ENCODE measurements at regions not wholly inside any gene's neighbourhood (a gene's known extent, or its start where the extent isn't known, plus 50 kb on each side); places are given as distances from the start of the nearest gene placed in this dataset.

DNA sequence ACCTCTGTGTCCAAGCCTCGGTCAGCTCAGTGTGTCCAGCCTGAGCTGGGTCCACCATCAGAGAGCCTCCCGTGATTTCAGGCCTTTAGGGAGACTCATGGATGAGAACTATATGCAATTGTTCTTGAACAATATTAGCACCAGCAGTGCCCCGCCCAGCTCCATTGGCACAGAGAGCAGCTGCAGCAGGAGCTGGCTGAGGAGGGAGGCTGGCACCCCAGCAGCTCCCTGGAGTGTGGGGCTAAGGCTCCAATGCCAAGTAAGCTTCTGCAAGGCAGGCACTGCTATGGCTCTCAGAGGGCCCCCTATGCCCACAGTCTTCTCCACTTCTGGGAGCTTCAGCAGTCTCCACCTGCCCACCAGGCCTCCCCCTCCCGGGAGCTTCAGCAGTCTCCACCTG lies 593.3 kb downstream of the MATN1 start:
- no peaks in the 10 kb centered on the region for H3K4me1 ChIP-seq
- H3K4me3 ChIP-seq = no peak overlapping the region
- in situ Hi-C loops (cut with MboI; ENCODE audit: low sequenced_read_pairs) = no loop called here

DNA sequence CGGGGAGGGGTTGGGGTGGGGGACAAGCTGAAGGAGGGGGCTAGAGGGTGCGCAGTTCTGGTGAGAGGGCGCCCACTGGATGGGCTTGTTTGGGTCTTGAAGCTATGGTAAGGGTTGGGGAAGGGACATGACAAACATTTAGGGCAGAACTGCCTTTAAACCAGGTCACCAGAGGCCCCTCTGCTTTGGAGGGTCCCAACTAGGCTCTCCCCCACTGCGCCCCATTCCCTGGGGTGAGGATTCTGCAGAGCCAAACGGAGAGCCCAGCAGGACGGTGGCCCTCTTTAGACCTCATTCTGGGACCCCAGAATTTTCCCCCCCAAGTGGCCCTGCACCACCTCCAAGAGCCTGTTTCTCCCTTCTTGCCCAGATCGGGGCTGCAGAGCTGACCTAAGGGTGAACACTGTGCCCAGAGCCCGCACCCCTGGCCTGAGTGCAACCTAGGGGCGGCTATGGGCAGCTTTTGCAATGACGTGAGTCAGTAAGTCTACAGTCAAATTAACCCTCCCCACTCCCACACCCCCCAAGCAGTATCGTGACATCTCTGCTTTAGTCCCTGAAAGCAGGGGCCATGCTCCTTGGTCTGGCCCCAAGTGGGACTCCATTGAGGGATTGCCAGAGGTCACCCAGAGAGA lies 593.8 kb downstream of the MATN1 start:
- Histone ChIP-seq H3K36me3 (replicated peaks) (no peaks in the 10 kb centered on the region), H3K27me3 (ENCODE audit: low read depth) (no peaks in the 10 kb centered on the region), H3K9me3 (no peaks in the 10 kb centered on the region), H3K4me1 (no peaks in the 10 kb centered on the region), H3K4me3 (no peak overlapping the region)
- in situ Hi-C loops (cut with MboI; ENCODE audit: low sequenced_read_pairs) = no loop called here
- no peak for DNase-seq (ENCODE audit: low spot score in 2 of 2)

More for the DNA sequence above, 593.3 kb downstream of the MATN1 start:
- DNase-seq (ENCODE audit: low spot score in 2 of 2) = no peak
- Histone ChIP-seq H3K27me3 (ENCODE audit: low read depth) (no peaks in the 10 kb centered on the region), H3K36me3 (replicated peaks) (no peaks in the 10 kb centered on the region), H3K9me3 (no peaks in the 10 kb centered on the region)

DNA sequence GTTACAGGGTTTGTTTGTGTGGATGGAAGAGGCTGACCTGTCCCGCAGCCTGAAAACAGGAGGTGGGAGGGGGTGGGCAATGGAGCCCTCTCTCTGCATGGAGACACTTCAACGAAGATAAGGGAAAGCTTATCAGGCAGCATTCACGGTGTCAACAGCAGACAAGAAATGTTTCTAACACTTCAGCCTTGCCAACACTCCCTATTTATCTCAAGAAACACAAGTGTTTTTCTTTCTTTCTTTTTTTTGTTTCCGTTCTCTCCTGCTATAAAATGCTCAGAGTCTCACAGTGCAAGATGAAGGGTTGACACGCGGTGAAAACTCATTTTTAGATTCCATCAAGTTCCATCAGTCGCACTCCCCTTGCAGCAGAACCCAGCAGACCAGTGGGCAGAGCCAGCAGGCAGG lies 594.4 kb downstream of the MATN1 start:
- no peak overlapping the region for H3K4me3 ChIP-seq
- H3K36me3 ChIP-seq (replicated peaks) = no peaks in the 10 kb centered on the region
- in situ Hi-C loops (cut with MboI; ENCODE audit: low sequenced_read_pairs) = no loop called here
- no peaks in the 10 kb centered on the region for H3K4me1 ChIP-seq
- DNase-seq (ENCODE audit: low spot score in 2 of 2) = no peak
- H3K9me3 ChIP-seq = no peaks in the 10 kb centered on the region
- H3K27me3 ChIP-seq (ENCODE audit: low read depth) = no peaks in the 10 kb centered on the region

DNA sequence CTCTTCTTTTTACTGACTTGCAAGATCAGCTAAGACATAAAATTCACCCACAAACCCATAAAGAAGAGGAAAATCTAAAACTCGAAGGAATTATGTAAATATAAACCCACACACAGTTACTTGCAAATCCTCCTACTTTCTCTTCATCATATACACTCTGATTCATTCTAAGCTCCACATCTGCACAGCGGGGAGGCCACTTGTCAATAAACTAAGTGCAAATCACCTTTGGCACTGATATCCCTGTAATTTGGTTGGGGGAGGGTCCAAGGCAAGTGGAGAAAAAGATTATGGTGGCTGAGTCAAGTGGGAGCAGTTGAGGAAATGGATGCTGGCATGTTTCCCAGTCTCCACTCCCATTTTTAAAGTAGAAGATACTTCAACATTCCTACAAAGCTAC lies 596.5 kb downstream of the MATN1 start:
- Histone ChIP-seq H3K4me1 (no peaks in the 10 kb centered on the region), H3K36me3 (replicated peaks) (no peaks in the 10 kb centered on the region), H3K9me3 (no peaks in the 10 kb centered on the region), H3K4me3 (no peak overlapping the region), H3K27me3 (ENCODE audit: low read depth) (no peaks in the 10 kb centered on the region)
- DNase-seq (ENCODE audit: low spot score in 2 of 2) = no peak
- in situ Hi-C loops (cut with MboI; ENCODE audit: low sequenced_read_pairs) = no loop called here

DNA sequence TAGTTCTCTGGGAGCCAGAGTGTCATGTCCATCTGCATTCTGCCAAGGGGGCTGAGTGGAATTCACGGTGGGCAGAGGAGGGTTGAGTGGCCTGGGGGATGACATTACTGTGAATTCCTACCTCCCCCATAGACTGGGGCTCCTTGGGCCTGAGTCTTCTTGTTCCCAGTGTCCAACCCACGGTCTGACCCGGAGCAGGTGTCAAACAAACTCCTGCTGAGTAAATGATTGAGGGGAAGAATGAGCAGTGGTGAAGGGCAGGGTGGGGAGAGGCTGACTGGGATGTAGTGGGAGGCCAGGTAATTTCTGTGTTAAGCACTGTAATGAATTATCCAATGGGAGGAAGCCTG lies 597.6 kb downstream of the MATN1 start:
- H3K9me3 ChIP-seq = no peaks in the 10 kb centered on the region
- H3K4me3 ChIP-seq = no peak overlapping the region
- DNase-seq (ENCODE audit: low spot score in 2 of 2) = no peak
- no peaks in the 10 kb centered on the region for H3K36me3 ChIP-seq (replicated peaks)
- in situ Hi-C loops (cut with MboI; ENCODE audit: low sequenced_read_pairs) = no loop called here
- H3K4me1 ChIP-seq = no peaks in the 10 kb centered on the region
- no peaks in the 10 kb centered on the region for H3K27me3 ChIP-seq (ENCODE audit: low read depth)

DNA sequence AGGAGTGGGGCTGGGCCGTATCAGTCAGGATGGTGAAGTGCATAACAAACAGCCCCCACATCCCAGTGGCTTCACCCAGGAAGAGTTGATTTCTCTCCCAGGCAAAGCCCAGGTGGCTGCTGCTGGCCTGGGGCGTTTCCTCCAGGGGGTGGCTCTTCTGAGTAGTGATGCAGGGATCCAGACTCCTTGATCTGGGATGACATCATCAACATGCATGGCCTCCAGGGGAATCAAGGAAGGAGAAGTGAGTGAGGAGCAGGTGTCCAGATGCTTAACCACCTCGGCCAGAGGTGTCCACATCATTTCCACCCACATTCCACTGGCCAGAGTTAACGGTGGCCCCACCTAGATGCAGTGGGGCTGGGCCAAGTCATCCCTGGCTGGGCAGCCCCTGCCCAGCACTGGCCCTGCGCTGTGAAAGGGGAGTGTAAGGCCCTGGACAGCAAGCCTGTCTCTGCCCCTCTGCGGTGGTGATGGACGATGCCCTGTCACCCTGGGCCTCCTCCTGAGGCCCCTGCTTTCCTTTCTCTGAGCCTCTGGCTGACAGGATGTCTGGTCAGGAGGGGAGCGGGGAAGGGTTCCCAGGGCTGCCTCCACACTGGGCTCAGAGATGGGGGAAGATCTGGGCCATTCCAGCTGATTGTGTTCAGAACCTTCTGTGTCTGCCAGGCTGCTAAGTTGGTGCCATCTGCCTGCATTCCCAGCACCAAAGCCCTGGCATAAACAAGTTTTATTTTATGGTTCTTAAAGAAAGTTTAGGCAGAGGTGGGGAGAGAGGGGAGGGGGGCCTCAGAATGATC lies 598.2 kb downstream of the MATN1 start:
- DNase-seq (ENCODE audit: low spot score in 2 of 2) = no peak
- Histone ChIP-seq H3K36me3 (replicated peaks) (no peaks in the 10 kb centered on the region), H3K9me3 (no peaks in the 10 kb centered on the region), H3K4me3 (no peak overlapping the region), H3K4me1 (no peaks in the 10 kb centered on the region), H3K27me3 (ENCODE audit: low read depth) (no peaks in the 10 kb centered on the region)
- in situ Hi-C loops (cut with MboI; ENCODE audit: low sequenced_read_pairs) = no loop called here

DNA sequence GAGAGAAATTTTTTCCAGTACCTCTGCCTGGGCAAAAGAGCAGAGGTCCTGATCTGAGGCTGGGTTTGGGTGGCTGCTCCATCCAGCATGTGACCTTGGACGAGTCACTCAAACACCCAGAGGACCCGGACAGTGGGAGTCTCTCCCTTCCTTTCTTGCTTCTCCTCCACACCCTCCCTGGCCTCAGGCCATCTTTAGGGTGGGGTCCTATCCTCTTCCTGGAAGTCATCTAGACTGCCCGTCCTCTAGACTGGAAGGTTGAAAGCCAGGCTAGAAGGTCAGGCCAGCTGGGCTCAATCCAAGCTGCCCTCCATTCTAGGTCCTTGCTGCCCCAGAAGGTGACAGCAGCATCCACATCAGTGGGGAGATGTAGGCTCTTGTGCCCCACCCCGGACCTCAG lies 599.5 kb downstream of the MATN1 start:
- Histone ChIP-seq H3K27me3 (ENCODE audit: low read depth) (no peaks in the 10 kb centered on the region), H3K9me3 (no peaks in the 10 kb centered on the region), H3K4me1 (no peaks in the 10 kb centered on the region), H3K36me3 (replicated peaks) (no peaks in the 10 kb centered on the region), H3K4me3 (no peak overlapping the region)
- no peak for DNase-seq (ENCODE audit: low spot score in 2 of 2)
- in situ Hi-C loops (cut with MboI; ENCODE audit: low sequenced_read_pairs) = no loop called here

DNA sequence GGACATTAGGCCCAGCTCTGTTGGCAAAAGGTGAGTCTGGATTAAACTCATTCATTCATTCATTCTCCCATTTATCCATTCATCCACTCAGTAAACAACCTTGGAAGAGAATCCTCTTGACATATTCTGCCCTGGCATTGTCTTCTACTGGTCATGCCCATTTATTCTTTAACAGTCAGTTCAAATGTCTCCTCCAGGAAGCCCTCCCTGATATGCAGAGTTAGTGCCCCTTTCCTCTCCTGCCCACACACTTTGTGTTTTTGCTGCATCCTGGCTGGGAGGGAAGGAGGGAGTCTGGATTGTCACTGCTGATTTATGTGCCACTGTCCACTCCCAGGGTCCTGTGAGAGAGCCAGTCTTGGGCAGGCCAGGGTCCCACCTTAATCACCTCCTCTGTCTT lies 600.3 kb downstream of the MATN1 start:
- in situ Hi-C loops (cut with MboI; ENCODE audit: low sequenced_read_pairs) = no loop called here
- H3K4me3 ChIP-seq = no peak overlapping the region
- H3K36me3 ChIP-seq (replicated peaks) = no peaks in the 10 kb centered on the region
- H3K4me1 ChIP-seq = no peaks in the 10 kb centered on the region
- no peaks in the 10 kb centered on the region for H3K27me3 ChIP-seq (ENCODE audit: low read depth)
- no peaks in the 10 kb centered on the region for H3K9me3 ChIP-seq
- no peak for DNase-seq (ENCODE audit: low spot score in 2 of 2)

DNA sequence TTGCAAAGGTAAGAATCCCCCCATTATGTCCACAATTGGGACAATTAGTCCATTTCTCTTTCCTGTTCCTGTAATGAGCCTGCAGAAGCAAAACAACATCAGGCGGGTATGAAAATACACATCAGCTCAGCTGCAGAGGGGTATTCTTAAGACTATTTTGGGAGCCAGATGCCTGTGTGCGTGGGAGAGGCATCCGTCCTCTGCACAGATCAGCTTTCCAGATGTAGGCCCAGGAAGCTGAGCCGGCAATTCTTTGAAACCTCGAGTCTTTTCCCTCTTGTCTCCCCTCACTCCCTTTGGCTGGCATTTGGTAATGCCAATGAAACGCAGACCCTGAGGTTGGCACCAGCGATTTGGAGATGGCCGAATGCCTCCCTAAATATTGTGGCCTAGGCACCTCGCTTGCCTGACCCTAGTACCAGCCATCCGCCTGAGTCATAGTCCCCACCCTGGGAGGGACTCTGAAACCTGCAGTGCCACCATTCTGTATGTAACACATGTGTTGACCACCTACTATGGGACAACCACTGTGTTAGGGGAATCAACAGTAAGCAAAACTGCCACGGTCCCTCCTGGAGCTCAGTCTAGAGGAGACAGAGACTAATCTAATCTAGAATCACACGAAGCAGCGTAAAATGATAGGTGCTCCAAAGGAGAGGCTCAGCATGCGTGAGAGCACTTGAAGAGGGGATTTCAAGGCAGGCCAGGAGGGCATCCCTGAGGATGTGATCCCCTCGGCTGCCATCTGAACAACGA lies 603.0 kb downstream of the MATN1 start:
- DNase-seq (ENCODE audit: low spot score in 2 of 2) = no peak
- Histone ChIP-seq H3K9me3 (no peaks in the 10 kb centered on the region), H3K4me1 (no peaks in the 10 kb centered on the region), H3K4me3 (no peak overlapping the region), H3K27me3 (ENCODE audit: low read depth) (no peaks in the 10 kb centered on the region), H3K36me3 (replicated peaks) (no peaks in the 10 kb centered on the region)
- in situ Hi-C loops (cut with MboI; ENCODE audit: low sequenced_read_pairs) = no loop called here

DNA sequence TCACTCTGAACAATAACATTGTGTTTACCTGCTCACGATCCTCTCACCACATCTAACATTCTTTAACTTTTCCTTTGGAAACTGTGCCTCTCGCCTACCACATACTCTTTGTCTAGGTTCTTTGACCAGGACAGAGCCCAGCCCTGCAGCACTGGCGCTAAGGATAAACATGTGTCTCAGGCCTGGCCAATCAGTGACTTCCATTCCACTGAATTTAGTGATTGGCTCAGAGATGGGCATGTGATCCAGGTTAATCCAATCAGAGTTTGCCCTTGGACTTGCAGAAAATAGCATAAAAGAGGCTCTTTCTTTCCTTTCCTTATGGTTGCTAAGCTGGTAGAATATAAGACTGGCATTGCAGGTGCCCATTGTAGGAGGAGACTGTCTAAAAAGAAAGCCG lies 605.7 kb downstream of the MATN1 start:
- in situ Hi-C loops (cut with MboI; ENCODE audit: low sequenced_read_pairs) = no loop called here
- no peaks in the 10 kb centered on the region for H3K4me1 ChIP-seq
- H3K4me3 ChIP-seq = no peak overlapping the region
- H3K36me3 ChIP-seq (replicated peaks) = no peaks in the 10 kb centered on the region
- DNase-seq (ENCODE audit: low spot score in 2 of 2) = no peak
- H3K27me3 ChIP-seq (ENCODE audit: low read depth) = no peaks in the 10 kb centered on the region
- no peaks in the 10 kb centered on the region for H3K9me3 ChIP-seq

DNA sequence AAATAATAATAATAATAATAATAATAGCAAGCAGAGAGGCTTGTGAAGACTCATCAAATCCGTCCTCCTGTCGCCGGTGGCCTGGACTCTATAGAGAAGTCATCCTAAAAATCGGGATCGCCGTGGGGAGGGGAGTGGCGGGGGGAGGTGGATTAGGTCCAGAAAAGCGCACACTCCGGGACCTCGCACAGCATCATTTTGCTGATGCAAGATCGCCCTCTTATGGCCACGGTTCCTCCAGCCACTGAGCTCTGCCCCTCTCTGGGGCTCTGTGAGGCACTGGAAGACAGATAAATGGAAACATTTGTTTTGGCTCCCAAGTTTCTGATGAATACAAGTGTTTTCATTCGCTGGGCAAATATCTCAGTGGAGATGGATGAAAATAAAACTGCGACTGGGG lies 612.0 kb downstream of the MATN1 start:
- no peaks in the 10 kb centered on the region for H3K4me1 ChIP-seq
- in situ Hi-C loops (cut with MboI; ENCODE audit: low sequenced_read_pairs) = no loop called here
- H3K9me3 ChIP-seq = no peaks in the 10 kb centered on the region
- DNase-seq (ENCODE audit: low spot score in 2 of 2) = peak; percentile 27 to 71
- peaks cover 24% of the 10 kb centered on the region for H3K27me3 ChIP-seq (ENCODE audit: low read depth)
- H3K4me3 ChIP-seq = no peak overlapping the region
- H3K36me3 ChIP-seq (replicated peaks) = no peaks in the 10 kb centered on the region

DNA sequence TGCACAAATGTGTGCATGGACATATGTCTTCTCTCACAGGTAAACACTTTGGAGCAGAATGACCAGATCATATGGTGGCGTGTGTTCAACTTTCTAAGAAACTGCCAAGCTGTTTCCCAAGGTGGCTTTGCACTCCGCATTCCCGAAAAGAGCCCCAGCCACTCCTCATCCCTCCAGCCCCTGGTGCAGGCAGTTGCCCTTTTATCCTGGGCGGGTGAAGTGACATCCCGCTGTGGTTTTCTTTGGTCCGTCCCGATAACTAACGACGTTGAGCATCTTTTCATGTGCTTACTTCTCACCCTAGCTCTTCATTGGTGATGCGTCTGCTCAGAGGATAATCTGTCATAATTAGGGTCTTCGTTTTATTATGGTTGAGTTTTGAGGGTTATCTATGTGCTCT lies 612.5 kb downstream of the MATN1 start:
- in situ Hi-C loops (cut with MboI; ENCODE audit: low sequenced_read_pairs) = no loop called here
- H3K4me1 ChIP-seq = no peaks in the 10 kb centered on the region
- H3K9me3 ChIP-seq = no peaks in the 10 kb centered on the region
- DNase-seq (ENCODE audit: low spot score in 2 of 2) = no peak
- H3K27me3 ChIP-seq (ENCODE audit: low read depth) = peaks cover 26% of the 10 kb centered on the region
- H3K4me3 ChIP-seq = no peak overlapping the region
- H3K36me3 ChIP-seq (replicated peaks) = no peaks in the 10 kb centered on the region

DNA sequence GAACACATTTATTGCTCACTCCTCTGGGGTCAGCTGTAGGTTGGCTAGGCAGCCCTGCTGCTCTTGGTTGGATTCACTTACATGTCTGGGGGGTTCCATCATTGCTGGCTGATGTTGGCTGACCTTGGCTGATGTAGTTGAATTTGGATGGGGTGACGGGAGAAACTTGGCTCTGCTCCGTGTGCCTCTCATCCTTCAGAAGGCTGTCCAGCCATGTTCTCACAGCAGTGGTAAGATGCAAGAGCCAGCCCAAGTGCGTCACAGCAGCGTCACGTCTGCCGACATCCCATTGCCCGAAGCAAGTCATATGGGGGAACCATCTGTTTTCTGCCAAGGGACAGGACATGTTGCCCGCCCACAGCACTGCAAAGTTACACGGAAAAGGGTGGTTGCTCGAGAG lies 613.5 kb downstream of the MATN1 start:
- H3K4me3 ChIP-seq = no peak overlapping the region
- in situ Hi-C loops (cut with MboI; ENCODE audit: low sequenced_read_pairs) = no loop called here
- H3K9me3 ChIP-seq = no peaks in the 10 kb centered on the region
- H3K36me3 ChIP-seq (replicated peaks) = no peaks in the 10 kb centered on the region
- peaks cover 28% of the 10 kb centered on the region for H3K27me3 ChIP-seq (ENCODE audit: low read depth)
- DNase-seq (ENCODE audit: low spot score in 2 of 2) = no peak
- no peaks in the 10 kb centered on the region for H3K4me1 ChIP-seq

DNA sequence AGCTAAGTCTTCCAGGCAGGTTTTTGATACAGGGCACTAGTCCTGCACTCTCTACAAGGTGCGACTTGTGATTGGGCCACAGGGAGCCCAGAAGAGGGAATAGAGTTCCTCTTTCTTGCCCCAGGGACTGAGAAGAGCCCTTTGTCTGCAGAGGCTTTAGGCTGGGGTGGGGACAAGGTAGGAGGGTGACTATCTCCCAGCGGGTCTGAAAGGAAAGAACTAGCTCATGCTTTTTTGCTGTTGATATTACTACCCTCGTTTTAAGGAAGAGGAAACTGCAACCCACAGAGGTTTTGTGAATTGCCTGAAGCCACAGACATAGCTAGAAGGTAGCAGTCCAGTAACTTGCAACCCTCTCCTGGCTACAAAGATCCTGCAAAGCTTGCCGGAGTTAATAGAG lies 615.2 kb downstream of the MATN1 start:
- Histone ChIP-seq H3K4me3 (no peak overlapping the region), H3K27me3 (ENCODE audit: low read depth) (peaks cover 28% of the 10 kb centered on the region), H3K36me3 (replicated peaks) (no peaks in the 10 kb centered on the region), H3K9me3 (no peaks in the 10 kb centered on the region), H3K4me1 (no peaks in the 10 kb centered on the region)
- in situ Hi-C loops (cut with MboI; ENCODE audit: low sequenced_read_pairs) = no loop called here
- no peak for DNase-seq (ENCODE audit: low spot score in 2 of 2)

Measured in HAP-1 (cell line).